GM19240 (cell line): ENCODE measurements at regions not wholly inside any gene's neighbourhood (a gene's known extent, or its start where the extent isn't known, plus 50 kb on each side); places are given as distances from the start of the nearest gene placed in this dataset.
"Not testable (repeated sequence)": the region's sequence is repeated elsewhere in the genome, so short reads cannot be mapped to it uniquely, and the experiment has no call there.

Source experiments
- DNase-seq: peaks from one replicate; pipeline ENCODE4 v3.0.0; 2011; ENCODE audit warnings: low spot score; ENCODE audit not compliant: insufficient read length

DNA sequence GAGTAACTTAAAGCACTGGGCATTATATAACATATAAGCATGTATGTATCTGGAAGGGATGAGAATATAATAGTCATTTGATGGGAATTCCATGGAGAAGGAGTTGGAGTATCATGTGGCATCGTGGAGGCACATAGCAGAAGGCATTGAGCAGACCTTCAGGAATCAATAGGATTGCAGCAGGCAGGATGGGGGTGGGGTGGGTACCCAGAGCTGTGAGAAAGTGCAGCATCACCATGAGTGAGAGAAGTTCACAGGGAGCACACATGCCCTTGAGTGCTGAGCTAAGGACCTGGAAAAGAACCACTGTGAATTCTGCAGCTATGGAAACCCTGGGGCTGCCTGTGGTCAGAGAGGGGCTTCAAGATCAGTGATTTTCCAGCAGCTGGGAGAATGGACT is 57.3 kb downstream of the MED10 start:
- no peak for DNase-seq

DNA sequence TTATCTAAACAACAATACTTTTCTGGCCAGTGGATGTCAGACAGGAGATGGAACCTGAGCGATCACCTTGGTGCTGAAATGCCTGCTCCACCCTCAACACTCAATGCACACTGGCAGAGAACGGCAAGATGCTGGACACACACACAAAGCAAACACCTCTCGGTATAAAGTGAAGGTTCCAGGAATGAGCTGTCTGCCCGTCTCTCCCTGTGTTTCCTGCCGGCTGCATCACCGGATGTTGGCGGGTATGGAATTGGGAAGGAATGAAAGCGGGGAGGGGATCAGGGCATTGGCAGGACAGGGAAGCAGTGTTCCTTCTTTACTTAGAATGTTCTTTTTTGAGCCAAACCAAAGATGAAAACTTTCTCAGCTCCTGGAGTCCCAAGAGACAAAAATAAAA is 59.2 kb downstream of the MED10 start:
- no peak for DNase-seq

DNA sequence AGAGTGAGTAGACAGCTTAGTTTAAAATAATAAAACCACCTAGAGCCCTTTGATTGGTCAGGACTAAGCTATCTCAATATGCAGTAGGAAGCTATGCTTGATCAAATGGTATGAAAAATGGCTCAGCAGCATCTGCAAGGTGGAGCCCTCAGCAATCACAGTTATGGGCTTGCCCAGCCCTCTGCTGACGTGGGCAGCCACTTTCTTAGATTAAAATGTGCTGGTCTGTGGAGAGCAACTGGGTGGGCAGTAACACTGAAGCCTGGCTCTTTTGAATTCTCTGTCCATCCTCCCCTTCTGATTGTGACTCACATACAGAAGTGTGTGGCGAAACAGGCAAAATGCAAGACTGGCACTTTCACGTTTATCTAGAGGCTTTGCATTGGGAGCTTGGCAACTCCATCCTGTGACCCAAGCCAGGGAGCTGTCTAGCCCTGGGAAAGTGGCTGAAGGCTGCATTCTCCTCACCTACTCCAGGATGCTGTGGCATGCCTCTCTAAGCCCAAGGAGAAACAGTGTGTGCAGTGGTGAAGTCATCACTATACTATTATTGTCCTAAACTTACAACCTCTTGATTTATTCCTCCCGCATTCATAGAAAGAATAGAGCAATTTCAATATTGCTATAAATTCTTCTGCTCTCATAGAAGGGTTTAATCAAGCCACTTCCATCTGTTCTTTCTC is 61.1 kb downstream of the MED10 start:
- DNase-seq: no peak

- DNase-seq: no peak
Measured at GRCh38 chr5:6315580-6315979, 62.8 kb downstream of the MED10 start.

DNA sequence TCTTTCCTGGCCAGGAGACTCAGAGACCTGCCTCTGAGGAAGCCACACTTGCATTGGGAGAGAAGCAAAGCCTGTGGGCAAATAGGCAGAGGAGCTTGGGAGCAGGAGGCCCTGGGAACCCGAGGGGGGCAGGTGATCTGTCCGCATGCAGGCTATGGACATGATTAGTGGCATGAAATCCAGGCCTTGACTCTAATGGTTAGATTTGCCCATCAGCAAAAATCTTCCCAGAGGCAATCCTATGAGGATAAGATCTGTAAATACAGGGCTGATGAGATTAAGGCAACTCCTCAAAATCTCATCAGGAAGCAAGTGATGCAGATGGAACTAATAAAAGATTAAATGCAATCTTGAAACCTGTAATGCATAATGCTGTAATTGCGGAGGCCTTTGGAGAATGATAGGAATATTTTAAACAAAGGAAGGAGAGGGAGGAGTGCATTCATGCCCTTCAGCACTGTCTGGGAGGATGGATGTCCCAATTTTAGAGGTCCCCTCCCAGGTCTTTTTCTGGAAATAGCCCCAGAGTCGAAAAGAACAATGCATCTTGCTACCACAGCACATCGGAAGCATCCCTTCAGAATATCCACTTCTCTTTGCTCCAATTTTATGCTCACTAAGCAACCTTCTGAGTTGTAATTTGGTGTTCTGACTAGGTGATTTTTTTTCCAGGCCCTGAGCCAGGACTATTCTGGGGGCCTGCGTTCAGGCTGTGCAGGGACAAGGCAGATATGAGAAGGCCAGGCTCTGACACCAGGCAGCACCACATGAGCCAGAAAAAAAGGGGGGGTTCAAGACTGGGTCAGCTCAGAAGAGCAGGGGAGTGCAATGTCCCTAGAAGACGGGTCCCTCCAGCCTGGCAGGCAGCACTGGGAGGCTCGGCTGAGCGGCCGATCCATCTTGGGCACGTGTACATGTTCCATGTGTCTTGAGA is 66.5 kb downstream of the MED10 start:
- DNase-seq: no peak

DNA sequence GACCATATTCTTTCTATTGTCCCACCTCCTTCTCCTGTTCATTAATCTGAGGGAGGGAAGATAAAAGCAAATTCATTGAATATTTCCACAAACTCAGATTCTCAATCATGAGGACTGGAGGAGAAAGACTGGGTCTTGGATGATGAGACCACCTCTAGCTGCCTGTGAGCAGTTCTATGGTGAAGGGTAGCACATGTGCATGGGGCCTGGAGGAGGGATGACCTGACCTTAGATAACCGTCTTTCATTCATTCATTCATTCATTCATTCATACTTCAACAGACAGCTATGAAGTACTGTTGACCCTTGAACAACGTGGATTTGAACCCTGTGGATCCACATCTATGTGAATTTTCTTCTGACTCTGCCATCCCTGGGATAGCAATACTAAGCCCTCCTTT is 68.4 kb downstream of the MED10 start:
- no peak for DNase-seq

- DNase-seq: no peak
Measured at GRCh38 chr5:6308683-6309082, 69.7 kb downstream of the MED10 start.

DNA sequence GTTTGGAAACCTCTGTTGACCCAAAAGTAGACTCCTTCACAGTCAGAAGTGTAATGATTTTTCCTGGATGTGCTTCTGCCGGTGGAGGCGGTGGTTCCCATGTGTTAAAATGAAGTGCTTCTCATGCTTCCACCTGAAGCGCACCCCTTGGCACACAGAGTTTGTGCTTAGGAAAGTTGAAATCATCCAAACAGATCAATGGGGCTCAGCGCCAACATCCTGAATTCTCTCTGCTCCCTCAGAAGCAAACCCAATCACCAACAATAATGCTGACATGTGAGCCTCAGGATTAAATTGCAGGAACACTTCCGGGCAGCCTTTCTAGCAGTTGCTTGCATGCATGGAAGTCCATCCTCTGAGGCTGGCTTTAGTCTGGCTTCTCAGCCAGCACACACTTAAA is 71.0 kb downstream of the MED10 start:
- no peak for DNase-seq

GRCh38 chr5:6305853-6306252 is 72.5 kb downstream of the MED10 start:
- no peak for DNase-seq

- DNase-seq: no peak
Measured at GRCh38 chr5:6302684-6303083, 75.7 kb downstream of the MED10 start.

- DNase-seq: no peak
Measured at GRCh38 chr5:6302075-6302474, 76.3 kb downstream of the MED10 start.

- DNase-seq: no peak
Measured at GRCh38 chr5:6296524-6296923, 81.8 kb downstream of the MED10 start.

- DNase-seq: no peak
Measured at GRCh38 chr5:6291961-6292360, 86.4 kb downstream of the MED10 start.

GRCh38 chr5:6289239-6289638 is 89.1 kb downstream of the MED10 start:
- no peak for DNase-seq

GRCh38 chr5:6287176-6287575 is 91.2 kb downstream of the MED10 start:
- DNase-seq: no peak

GRCh38 chr5:6286404-6286803 is 91.9 kb downstream of the MED10 start:
- no peak for DNase-seq

GRCh38 chr5:6284491-6284890 is 93.9 kb downstream of the MED10 start:
- DNase-seq: not testable (repeated sequence)

DNA sequence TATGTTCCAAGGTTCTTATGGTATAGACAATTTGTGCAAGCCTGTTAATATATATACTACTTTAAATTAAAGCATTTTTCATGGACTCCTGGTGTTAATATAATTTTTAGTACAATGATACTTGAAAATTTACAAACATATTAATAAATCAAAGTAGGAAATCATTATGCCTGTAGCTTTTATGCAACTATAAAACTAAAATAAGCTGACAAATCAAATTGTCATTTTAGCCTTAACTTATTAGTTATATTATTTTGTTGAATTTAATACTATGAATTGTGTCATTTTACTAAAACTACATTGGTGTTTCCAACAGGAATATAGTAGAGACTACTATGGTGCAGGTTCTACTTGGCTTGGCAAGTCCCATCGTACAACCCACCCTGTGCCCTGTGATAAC is 96.0 kb downstream of the MED10 start:
- no peak for DNase-seq

GRCh38 chr5:6281818-6282217 is 96.5 kb downstream of the MED10 start:
- no peak for DNase-seq

- no peak for DNase-seq
Measured at GRCh38 chr5:6280425-6281100, 97.8 kb downstream of the MED10 start.

DNA sequence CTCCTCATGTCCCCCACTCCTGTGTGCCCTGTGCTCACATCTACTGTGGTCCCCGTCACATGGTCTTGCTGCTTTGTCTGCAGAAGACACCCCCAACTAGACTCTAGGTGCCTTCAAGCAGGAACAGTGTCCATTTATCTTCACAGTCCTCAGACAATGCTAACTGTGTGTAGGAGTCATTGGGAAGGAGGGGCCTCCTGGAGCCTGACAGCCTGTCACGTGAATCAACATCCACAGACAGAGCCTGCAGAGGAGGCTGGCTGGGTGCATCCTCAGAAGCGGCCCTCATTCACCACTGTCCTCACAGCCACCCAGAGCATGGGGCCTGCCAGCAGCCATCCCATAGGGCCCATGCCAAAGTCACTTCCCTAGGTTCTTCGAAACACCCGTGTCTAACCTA is 98.7 kb downstream of the MED10 start:
- no peak for DNase-seq

DNA sequence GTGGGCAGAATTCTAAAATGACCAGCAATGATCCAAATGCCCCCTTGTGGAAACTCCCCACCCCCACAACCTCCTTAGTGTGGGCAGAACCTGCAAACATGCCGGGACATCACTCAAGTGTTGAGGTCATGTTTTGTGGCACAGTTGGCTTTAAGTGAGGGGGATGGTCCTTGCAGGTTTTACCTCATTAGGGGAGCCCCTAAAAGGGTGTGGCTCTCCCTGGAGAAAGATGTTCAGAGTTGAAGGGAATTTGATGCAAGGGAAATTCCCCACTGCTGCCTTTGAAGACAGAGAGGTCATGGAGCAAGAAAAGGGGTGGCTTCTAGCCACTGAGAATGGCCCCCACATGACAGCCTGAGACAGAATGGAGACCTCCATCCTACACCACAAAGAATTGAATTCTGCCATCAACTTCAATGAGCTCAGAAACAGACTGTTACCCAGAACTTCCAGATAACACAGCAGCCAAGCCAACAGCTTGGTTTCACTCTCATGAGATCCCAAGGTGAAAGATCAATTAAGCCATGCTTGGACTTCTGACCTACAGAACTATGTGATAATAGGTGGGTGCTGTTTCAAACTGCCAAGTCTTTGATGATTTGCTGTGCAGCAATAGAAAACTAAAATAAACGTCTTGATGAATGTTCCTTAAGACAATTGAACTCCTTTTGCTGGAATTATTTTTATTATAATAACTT is 103.4 kb downstream of the MED10 start:
- no peak for DNase-seq
